HepG2 (cell line): ENCODE measurements at regions not wholly inside any gene's neighbourhood (a gene's known extent, or its start where the extent isn't known, plus 50 kb on each side); places are given as distances from the start of the nearest gene placed in this dataset.

Experiments
- EZH2 ChIP-seq: conservative IDR thresholded peaks from 2 replicates; pipeline ENCODE4 v1.6.1; 2012; ENCODE audit warnings: mild to moderate bottlenecking, low read depth, low read length, moderate library complexity
- FOXJ3 ChIP-seq: sonication (generic); formaldehyde crosslinking; IDR thresholded peaks from 2 replicates; pipeline ENCODE4 v1.4.0; 2020; ENCODE audit warnings: missing genetic modification reagents, mild to moderate bottlenecking, borderline replicate concordance
- KDM5B ChIP-seq: sonication (generic); formaldehyde crosslinking; IDR thresholded peaks from 2 replicates; pipeline ENCODE4 v1.4.0; 2020; ENCODE audit warnings: missing genetic modification reagents, mild to moderate bottlenecking, borderline replicate concordance
- KLF16 ChIP-seq, 2 experiments: sonication (generic) in 1 of 2; formaldehyde crosslinking in 1 of 2; IDR thresholded peaks; 2 replicates each; pipeline versions ENCODE4 v1.6.1 to v1.8.0; 2016 to 2023; ENCODE audit warnings: missing genetic modification reagents in 2 of 2, missing compliant biosample characterization in 1 of 2
- RBM22 ChIP-seq: fragments of 200-400 bp; formaldehyde crosslinking; optimal IDR thresholded peaks from 2 replicates; pipeline ENCODE3; 2017; ENCODE audit warnings: mild to moderate bottlenecking, low read length, moderate library complexity
- RERE ChIP-seq: IDR thresholded peaks from 2 replicates; pipeline ENCODE4 v1.6.1; 2016; ENCODE audit warnings: low read depth, missing genetic modification reagents, missing compliant biosample characterization
- ZNF598 ChIP-seq: sonication (generic); formaldehyde crosslinking; IDR thresholded peaks from 2 replicates; pipeline ENCODE4 v1.5.1; 2020; ENCODE audit warnings: mild to moderate bottlenecking, missing genetic modification reagents, borderline replicate concordance
- TF ChIP-seq, protein P1 (sequence below): sonication (generic); formaldehyde crosslinking; IDR thresholded peaks from 2 replicates; pipeline ENCODE4 v1.5.1; 2020; ENCODE audit warnings: missing genetic modification reagents, mild to moderate bottlenecking, borderline replicate concordance

DNA sequence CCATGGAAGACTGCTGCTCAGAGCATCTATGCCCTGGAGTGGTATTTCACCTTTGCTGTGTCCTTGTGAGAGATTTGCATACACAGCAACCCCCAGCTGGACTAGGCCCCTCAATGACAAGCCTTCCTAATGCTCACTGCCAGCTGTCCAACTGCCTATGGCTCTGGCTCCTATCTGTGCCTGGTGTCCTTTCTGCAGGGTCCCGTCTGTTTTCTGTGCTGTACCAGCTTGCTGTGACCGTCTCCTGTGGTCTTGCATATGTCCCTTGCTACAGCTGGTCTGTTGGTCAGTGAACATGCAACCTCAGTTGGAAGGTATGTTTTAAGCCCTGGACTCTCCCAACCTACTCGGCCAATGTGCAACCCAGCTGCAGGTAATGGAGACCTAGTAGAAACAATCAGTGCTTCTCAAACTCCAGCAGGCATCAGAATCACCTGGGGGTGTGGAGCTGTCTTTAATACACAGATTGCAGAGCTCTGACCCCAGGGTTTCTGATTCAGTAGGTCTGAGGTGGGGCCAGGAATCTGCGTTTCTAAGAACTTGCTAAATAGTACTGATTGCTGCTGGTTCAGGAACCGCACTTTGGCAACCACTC lies 306.4 kb upstream of the ZNF32 start (continued):
- TF ChIP-seq RERE (CRISPR knock-in tag) = no peak
- TF ChIP-seq KDM5B = no peak
- no peak for TF ChIP-seq KLF16 (CRISPR knock-in tag; IDR thresholded peaks at IDR 0.05)
- TF ChIP-seq RBM22 = no peak
- no peak for TF ChIP-seq ZNF598 (CRISPR knock-in tag)
- TF ChIP-seq, protein P1, sequence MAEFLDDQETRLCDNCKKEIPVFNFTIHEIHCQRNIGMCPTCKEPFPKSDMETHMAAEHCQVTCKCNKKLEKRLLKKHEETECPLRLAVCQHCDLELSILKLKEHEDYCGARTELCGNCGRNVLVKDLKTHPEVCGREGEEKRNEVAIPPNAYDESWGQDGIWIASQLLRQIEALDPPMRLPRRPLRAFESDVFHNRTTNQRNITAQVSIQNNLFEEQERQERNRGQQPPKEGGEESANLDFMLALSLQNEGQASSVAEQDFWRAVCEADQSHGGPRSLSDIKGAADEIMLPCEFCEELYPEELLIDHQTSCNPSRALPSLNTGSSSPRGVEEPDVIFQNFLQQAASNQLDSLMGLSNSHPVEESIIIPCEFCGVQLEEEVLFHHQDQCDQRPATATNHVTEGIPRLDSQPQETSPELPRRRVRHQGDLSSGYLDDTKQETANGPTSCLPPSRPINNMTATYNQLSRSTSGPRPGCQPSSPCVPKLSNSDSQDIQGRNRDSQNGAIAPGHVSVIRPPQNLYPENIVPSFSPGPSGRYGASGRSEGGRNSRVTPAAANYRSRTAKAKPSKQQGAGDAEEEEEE (CRISPR knock-in tag) = no peak
- no peak for TF ChIP-seq FOXJ3 (CRISPR knock-in tag)
- TF ChIP-seq EZH2 = no peak
